HG03575 (cell line): ENCODE measurements at regions not wholly inside any gene's neighbourhood (a gene's known extent, or its start where the extent isn't known, plus 50 kb on each side); places are given as distances from the start of the nearest gene placed in this dataset.

Source experiments
- ATAC-seq: cut with Tn5 transposase; IDR thresholded peaks from one replicate; pipeline ENCODE4 v1.9.1; 2021; ENCODE audit not compliant: unreplicated experiment, insufficient number of reproducible peaks, low FRiP score; ENCODE audit errors: extremely low read depth

DNA sequence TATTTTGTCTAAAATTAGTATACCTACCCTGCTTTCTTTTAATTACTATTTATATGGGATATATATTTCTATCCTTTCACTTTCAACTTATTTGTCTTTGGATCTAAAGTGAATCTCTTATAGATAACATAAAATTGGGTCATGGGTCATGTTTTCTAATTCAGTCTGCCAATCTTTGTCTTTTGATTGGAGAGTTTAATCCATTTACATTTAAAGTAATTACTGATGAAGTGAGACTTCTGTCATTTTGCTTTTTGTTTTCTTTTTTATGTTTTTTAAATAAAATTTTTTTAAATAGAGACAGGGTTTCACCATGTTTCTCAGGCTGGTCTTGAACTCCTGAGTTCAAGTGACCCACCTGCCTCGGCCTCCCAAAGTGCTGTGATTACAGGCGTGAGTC lies 50.5 kb upstream of the PRDM1 start:
- ATAC-seq, result no peak

- ATAC-seq, result no peak
Measured at GRCh38 chr6:106033806-106034205, 52.3 kb upstream of the PRDM1 start.

- ATAC-seq, result no peak
Measured at GRCh38 chr6:106027758-106028157, 58.4 kb upstream of the PRDM1 start.

DNA sequence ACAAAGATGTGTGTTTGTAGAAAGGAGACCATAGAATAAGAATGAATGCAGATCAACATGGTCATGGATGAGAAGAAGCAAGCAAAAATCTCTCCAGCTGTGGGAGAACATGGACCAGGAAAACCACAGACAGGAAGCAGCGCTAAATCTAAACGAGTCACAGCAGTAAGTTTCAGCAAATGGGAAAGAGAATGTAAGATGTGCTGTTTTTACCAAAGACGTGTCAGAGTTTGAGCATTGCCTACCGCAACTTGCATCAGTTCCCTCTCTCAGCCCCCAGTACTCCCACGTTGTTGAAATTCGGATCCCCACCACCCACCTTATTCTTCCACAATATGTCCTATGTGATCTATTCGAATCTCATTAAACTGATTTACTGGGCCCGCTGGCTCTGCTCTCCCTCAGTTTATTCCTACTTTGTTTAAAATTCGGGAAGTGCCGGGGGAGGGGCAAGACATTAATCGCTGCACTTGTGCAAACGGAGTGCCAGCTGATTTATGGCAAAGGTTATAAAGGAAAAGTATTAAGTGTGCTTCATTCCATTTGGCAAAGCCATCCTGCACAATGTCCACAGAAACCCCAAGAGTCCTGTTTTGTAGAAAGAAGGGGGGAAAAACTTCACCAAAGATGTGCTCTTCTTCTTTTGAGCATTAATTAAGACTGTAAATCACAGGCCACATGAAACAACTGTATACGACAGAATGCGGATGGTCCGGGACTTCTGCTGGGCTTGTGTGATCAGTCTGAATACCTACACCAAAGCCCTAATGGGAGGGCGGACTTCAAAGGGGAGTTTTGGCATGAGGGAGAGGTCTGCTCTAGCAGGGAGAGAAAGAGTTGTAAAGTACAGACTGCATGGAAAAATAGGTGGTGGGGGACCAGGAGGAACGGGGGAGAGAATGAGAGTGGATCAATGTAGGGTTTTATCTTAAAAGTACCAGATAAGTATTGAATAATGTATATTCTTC lies 59.1 kb upstream of the PRDM1 start:
- ATAC-seq, result no peak

GRCh38 chr6:106025655-106026054 lies 60.5 kb upstream of the PRDM1 start:
- ATAC-seq, result no peak

DNA sequence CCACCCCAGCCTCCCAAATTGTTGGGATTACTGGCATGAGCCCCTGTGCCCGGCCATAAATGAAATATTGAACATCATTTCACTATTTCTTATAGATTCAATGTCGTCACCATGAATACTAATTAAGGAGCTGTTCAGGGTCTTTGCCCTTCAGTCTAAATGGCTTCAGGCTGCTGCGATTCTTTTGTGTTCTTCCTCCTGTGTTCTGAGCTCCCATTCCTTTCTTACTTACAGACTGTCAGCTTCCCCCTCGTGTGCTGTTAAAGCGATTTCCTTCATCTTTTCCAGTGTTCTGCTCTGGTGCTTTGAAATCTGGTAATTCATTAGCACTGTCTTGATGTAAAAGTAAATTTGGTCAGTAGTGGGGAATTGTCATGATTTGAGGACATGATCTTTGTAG lies 63.3 kb upstream of the PRDM1 start:
- ATAC-seq, result no peak

GRCh38 chr6:106017454-106017853 lies 68.7 kb upstream of the PRDM1 start:
- no peak for ATAC-seq

DNA sequence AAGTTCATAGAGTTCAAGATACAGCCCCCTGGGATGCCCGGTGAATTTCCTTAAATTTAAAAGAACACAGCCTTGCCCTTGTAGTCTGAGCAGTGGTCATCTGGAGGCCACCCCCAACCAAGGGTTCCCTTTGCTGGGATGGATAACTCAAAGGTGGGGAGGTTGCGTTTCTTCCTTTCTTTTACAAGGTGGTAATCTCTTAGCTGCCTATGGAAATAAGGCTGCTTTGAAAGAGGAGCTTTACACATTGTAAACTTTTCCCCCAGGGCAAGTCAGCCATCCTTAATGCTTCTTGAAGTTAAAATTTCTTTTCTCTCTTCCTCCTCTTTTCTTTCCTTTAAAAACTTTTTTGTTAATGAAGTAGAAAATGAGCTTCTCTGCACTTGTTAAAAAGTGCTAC lies 71.2 kb upstream of the PRDM1 start:
- ATAC-seq, result no peak

- no peak for ATAC-seq
Measured at GRCh38 chr6:106011476-106011875, 74.7 kb upstream of the PRDM1 start.

- no peak for ATAC-seq
Measured at GRCh38 chr6:106005954-106006353, 80.2 kb upstream of the PRDM1 start.

GRCh38 chr6:106005013-106005412 lies 81.1 kb upstream of the PRDM1 start:
- ATAC-seq, result no peak

- no peak for ATAC-seq
Measured at GRCh38 chr6:106003268-106003987, 82.7 kb upstream of the PRDM1 start.

- ATAC-seq, result no peak
Measured at GRCh38 chr6:106002005-106002404, 84.1 kb upstream of the PRDM1 start.

DNA sequence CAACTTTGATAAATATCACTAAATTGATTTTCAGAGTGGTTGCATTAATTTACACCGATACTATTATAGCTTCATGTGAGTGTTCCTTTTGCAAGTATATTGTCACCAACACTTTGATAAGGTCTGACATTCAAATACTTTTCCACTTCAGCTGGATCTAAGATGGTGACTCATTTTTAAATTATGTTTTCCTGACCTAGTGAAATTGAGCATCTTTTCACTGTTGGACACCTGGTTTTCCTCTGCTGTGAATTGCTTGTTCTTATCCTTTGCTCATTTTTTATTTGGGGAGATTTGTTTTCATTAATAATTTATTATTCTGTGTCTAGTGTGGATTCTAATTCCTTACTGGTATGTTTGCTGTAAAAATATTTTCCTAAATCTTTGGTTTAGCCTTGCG lies 85.2 kb upstream of the PRDM1 start:
- ATAC-seq, result no peak

DNA sequence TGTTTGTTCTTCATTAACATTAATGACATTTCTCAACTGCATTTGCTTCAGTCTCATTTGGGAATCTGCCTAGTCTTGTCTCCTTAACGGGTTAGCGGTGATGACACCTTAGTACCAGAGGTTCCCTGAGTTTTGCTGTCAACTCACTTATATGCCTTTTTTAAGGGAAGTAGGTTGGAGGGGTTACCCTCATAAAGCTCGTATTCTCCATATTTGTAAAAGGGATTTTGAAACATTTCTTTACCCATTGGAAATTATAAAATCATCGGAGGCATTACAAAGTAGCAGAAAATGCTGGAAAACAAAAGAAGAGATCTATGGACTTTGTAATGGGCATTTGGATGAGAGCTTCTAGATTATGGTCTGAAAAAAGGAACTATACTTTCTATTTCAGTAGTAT lies 88.7 kb upstream of the PRDM1 start:
- ATAC-seq, result no peak

DNA sequence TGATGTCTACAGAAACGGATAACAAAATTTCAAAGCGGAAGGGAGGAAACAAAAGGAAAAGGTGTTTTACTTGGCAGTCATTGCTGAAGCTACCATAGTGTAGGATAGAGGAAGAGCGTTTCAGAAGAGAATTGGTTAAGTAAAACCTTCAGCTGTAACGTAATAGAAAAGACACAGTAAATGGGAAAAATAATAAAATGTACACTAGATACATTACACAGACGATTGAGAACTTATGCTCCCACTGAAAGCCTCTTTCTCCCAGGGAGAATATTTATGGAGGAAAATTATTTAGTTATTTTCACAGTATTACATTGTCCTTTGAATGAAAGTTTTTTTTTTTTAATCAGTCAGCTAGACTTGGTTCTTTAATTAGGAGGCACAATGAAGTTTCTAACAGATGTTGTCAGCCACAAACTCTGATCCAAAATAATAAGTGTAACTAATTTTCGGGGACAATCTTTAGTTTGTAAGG lies 90.7 kb upstream of the PRDM1 start:
- ATAC-seq, result no peak

GRCh38 chr6:105994591-105995390 lies 91.3 kb upstream of the PRDM1 start:
- no peak for ATAC-seq

- no peak for ATAC-seq
Measured at GRCh38 chr6:105994118-105994590, 92.0 kb upstream of the PRDM1 start.
